ENCODE measurements at regions not wholly inside any gene's neighbourhood (a gene's known extent, or its start where the extent isn't known, plus 50 kb on each side); places are given as distances from the start of the nearest gene placed in this dataset.

GRCh38 chr18:75827751-75828287 lies 400.3 kb upstream of the SMIM21 start:
- TF ChIP-seq CTCF (IDR thresholded peaks at IDR 0.05) (no peak), POLR2A (IDR thresholded peaks at IDR 0.05) (no peak)
